NCI-H2029 (cell line): ENCODE measurements at regions not wholly inside any gene's neighbourhood (a gene's known extent, or its start where the extent isn't known, plus 50 kb on each side); places are given as distances from the start of the nearest gene placed in this dataset.
A peak's percentile ranks its signal among the peaks of the same experiment; 100 is the strongest.

Experiments used
- DNase-seq: peaks from one replicate; lab custom pipeline; 2025; lab: John Stamatoyannopoulos, UW

- no peak for DNase-seq
These were observed 247.0 kb upstream of the IRX4 start for GRCh38 chr5:2129568-2130272.

- no peak for DNase-seq
These were observed 246.1 kb upstream of the IRX4 start for GRCh38 chr5:2128686-2129355.

GRCh38 chr5:2126512-2126911 lies 243.8 kb upstream of the IRX4 start:
- no peak for DNase-seq

DNA sequence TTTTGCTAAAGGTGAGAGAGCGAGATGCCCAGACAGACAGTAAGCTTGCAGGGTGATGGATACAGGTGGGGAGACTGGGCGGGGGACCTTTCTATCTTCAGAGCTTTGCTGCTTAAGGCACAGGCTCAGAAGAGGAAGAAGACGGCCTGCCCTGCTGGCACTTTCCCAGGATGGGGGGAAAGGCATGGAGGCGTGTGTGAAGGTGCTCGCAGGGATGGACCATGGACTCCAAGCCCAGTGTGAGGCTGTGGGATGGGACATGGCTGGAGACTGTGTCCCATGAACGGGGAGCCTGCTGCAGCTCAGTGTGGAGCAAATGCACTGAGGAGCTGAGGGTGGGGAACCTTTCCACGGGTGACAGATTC lies 243.2 kb upstream of the IRX4 start:
- DNase-seq, result no peak

GRCh38 chr5:2125171-2125900 lies 242.6 kb upstream of the IRX4 start:
- no peak for DNase-seq

DNA sequence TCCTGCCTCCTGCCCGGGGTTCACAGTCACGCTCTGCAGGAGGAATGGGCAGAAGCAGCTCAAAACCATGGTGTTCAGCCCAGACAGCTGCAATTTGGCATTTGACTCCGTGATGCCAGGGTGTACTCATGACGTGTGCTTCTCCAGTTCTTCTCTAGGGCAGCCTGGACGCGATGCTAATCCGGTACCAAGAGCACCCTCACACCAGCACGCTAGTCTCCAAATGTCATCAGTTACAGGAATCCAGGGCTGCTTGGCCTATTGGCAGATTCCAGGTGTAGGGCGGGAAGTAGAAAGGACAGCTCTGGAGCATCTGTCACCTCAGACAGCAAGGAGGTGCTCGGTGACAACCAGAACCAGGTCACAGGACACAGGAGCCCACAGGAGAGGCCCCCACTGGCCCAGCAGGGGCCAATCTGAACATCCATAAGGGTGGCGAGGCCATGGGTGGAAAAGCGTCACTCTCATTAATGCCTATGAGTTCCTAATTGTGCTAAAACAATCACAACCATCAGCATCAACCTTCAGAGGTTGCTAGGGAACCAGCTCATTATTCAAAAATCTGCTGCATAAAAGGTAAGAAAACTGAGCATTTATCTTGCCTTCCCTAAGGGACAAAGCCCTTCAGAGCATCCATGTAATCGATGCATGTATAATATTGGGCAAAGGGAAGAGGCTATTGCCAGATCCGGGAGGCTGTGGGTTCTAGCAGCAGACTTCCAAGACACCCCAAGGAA lies 241.9 kb upstream of the IRX4 start:
- no peak for DNase-seq

- DNase-seq, result no peak
These were observed 241.1 kb upstream of the IRX4 start for GRCh38 chr5:2123874-2124273.

DNA sequence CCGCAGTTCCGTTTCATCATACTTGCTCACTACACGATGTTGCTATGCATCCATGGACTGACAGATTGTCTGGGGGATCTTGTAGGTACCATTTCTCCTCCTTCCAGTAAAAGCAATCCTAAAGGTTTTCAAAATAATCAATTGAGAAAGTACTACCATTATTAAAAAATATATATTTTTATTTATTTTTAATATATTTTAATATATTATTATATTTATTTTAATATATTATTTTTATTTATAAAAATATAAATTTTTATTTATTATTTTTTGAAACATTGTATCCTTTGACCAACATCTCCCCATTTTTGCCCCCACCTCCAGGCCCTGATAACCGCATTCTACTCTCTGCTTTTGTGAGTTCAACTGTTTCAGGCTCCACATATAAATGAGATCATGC lies 237.6 kb upstream of the IRX4 start:
- DNase-seq, result no peak

DNA sequence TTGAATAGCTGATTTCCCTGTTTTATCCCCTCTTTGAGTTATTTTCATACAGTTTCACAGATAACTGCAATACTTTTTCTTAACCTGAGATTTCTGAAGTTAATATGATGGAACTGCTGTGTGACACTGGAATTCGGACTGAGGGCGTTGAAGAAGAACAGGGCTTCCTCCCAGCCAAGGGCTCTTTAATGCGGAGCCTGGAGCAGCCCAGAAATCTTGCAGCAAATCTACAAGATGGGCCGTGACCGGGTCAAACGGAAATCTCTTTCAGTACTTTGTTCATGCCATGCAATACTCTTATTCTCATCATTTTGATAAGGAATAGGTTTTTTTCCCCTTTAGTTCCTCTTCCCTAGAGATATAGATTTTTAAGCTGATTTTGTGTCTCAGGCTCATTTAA lies 236.8 kb upstream of the IRX4 start:
- DNase-seq, result no peak

DNA sequence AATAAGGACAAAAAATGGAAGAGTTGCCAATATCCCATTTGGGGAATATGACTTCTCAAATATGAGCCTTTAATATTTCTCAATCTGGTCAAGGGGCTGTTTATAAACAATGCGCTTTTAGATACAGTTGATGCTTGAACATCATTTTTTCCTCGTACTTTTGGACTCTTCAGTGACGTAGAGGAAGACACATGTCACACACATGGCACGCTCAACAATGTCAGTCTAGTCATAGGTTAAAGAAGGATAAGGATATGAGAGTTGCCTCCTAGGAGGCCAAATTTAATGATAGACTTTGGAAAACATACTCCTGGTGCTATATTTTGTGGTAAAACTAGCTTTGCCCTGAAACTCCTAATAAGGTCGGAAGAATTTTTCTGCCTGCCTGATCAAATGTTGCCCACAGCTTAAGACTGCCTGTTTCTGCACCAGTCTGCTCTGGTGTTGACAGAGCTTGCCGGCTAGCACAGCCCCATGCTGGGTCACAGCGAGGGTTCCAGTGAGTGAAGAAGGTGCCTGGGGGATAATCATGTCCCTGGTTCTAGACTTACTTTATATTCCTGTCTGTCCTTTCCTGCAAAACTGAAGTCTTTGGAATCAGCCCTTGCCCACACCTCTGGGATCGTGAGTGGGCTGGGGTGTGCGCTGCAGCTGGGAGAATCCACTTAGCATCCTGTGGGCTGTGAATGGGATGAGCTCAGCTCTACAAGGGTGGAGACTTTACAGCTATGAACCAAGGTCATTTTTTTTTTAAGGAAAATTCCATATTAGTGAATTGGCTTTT lies 230.8 kb upstream of the IRX4 start:
- no peak for DNase-seq

GRCh38 chr5:2112173-2113025 lies 229.7 kb upstream of the IRX4 start:
- DNase-seq, result no peak

DNA sequence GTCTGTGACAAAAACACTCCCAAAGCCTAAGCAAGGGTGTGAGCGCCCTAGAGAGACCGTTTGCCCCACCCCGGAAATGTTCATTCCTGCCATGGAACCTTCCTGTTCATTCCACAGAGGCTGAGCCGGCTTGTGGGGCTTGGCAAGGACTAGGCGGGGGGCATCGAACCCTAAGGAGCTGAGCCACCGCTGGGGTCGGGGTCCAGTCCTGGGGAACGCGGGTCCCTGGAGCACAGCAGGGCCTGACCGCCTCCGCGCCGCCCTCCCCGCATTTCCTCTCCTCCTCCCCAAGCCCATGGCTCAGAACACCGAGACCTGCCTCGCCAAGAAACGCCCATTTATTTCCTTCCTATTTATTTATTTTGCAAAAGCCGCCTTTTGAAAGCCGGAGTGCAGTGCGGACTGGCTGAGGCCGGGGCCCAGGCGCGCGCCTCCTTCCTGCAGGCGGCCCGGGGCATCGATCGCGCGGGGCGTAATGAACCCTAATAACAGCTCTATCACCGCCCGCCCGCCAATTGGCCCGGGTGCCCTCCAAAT lies 228.9 kb upstream of the IRX4 start:
- peak; percentile 46 for DNase-seq

GRCh38 chr5:2110934-2111462 lies 228.3 kb upstream of the IRX4 start:
- no peak for DNase-seq

DNA sequence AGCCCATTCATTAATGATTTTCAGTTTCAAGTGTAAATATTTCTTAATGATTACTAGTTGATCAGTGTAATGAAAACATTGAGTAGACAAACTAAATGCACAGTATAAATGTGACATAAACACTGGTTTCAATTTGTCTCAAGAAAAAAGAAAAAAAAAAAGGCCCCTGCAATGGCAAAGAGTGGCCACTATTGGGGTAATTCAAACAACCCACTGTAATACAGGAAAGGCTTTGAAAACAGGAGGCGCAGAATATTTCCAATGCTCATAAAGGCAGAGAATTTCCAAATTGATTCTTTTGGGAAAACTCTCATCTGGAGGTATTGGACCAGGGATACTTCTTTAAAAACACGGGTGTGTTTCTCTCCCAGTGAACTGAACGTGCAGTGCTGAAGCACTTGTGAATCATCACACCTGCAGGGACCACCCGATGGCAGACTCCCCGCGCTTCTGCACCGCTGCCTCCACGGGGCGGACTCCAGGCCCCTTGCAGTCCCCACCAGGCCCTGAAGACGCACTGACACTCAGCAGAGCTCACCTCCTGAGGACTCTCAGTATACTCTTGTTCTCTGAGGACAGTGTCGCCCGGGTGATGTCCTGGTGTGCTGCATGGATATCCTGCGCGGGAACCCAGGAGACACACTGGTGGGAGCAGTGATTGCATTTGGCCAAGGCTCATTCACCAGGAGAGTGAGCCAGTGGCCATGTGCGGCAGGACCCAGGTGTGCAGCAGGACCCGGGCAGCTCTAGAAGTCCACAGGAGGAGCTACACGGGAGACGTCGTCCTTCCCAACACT lies 227.6 kb upstream of the IRX4 start:
- DNase-seq, result no peak

DNA sequence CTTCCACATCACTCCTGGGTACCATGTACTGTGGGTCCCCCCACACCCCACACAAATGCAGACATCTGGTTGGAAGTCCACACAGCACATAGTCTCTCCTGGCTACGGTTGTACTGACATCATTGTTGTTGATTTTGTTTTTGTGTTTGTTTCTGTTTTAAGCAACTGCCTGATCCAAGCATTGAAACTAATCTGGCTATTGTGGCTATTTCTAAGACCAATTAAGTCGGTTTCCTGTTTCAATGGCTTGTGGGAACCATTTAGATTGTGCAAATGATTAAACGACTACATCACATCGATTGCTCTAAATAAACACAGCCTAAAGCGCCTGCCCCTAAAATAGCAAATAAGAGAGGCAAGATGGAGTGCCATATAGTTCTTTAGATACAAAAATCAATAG lies 226.8 kb upstream of the IRX4 start:
- DNase-seq, result peak; percentile 16

DNA sequence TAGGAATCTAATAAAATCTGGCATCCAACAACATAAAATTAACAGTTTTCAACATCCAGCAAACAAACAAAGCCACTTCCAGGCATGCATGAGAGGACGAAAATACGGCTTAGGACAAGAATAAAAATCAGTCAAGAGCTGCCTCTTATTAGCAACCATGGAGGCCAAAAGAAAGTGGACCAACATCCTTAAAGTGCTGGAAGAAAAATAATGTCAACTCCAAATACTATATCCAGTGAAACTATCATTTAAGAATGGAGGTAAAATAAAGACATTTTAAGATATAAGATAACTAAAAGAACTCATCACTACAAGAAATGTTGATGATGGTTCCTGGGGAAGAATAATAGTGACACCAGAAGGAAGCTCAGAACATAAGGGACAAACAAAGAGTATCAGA lies 224.0 kb upstream of the IRX4 start:
- no peak for DNase-seq

DNA sequence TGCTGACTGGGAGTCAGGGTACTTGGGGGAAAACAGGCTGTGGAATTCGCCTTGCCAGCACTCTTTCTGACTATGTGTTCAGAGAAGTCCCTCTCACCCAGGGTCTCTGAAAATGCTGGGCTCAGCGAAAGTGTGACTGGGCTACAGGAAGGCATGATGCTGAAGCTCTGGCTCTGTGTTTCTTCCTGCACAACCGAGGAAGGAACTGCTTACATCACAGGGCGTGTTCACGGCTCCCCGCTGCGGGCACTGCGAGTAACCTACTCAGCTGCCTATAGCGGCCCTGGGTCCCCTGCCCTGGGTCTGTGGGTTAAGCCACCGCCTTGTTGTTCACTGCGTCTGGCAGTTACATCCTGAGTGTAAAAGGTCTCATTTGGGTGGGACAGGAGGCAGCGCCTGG lies 222.4 kb upstream of the IRX4 start:
- no peak for DNase-seq

DNA sequence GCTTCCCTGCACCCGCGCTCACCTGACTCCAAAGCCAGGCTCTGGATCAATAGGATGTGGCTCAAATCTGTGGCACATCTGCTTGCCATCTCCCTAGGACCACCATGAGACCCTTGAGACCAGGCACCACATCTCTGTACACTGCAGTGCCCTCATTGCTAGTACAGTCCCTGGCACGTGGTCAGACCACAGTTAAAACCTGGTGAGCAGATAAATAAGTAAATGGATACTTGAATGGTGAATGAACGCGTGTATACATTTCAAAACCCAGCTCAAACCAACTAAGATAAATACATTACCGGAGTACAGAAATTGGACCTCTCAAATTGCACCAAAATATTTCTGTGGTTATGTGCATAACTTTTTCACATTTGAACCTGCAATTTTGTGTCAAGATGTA lies 221.2 kb upstream of the IRX4 start:
- no peak for DNase-seq
